ENCODE measurements at regions not wholly inside any gene's neighbourhood (a gene's known extent, or its start where the extent isn't known, plus 50 kb on each side); places are given as distances from the start of the nearest gene placed in this dataset.
A peak's percentile ranks its signal among the peaks of the same experiment; 100 is the strongest.
"Not testable (repeated sequence)": the region's sequence is repeated elsewhere in the genome, so short reads cannot be mapped to it uniquely, and the experiment has no call there.

GRCh38 chrX:118261151-118261550, 84.8 kb upstream of the WDR44 start:
- DNase-seq: no peak

GRCh38 chrX:118271775-118272174, 74.1 kb upstream of the WDR44 start:
- DNase-seq: no peak

DNA sequence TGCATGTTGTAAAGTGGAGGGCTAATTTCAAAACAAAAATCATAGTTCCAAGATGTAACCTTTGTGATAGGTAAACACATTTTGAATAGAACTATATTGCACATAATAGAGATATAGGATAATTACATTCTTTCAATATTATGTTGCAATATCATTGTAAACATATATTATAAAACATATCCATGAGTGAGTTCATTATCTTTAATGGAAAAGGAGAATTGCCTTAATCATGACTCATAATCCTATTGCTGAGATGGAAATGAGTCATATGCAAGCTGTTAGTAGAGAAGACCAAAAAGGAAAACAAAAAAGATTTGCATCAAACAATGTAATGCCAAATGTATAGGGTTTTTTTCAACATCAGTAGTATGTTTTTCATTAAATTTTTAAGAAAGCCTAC, 73.7 kb upstream of the WDR44 start:
- DNase-seq: peak; percentile 21

- DNase-seq: peak; percentile 1
Observed at GRCh38 chrX:118286066-118286762, 59.7 kb upstream of the WDR44 start.

DNA sequence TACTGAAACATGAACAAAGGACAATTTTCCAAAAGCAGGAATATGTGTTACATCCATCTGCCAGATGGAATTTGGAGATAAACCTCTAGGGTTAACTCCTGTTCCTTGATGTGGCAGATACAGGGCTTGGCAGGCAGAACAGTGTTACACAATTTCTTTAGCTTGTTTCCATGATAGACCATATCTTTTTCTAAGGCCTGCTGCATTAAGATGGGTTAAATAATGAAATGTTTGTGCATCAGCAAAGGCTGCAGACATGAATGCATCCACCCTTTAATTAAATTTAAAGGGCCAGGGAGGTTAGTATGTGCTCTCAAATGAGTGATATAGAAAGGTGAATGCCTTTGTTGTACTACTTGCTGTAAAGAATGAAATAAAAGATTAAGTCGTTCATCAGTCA, 50.1 kb upstream of the WDR44 start:
- not testable (repeated sequence) for DNase-seq
